Activated CD4-positive, alpha-beta T cell treated with anti-CD3 and anti-CD28 coated beads for 48 hours (primary cell): ENCODE measurements at regions not wholly inside any gene's neighbourhood (a gene's known extent, or its start where the extent isn't known, plus 50 kb on each side); places are given as distances from the start of the nearest gene placed in this dataset.

Experiments used
- DNase-seq: peaks from one replicate; pipeline ENCODE4 v3.0.0-alpha.2; 2020

GRCh38 chr1:34618381-34618780, 136.5 kb upstream of the GJB5 start:
- DNase-seq = no peak

GRCh38 chr1:34619256-34619655, 135.6 kb upstream of the GJB5 start:
- DNase-seq = no peak

GRCh38 chr1:34621916-34622315, 132.9 kb upstream of the GJB5 start:
- DNase-seq = no peak

GRCh38 chr1:34625521-34626015, 129.3 kb upstream of the GJB5 start:
- no peak for DNase-seq

GRCh38 chr1:34627465-34628240, 127.2 kb upstream of the GJB5 start:
- DNase-seq = no peak

GRCh38 chr1:34631126-34631525, 123.7 kb upstream of the GJB5 start:
- DNase-seq = no peak

GRCh38 chr1:34639701-34640100, 115.1 kb upstream of the GJB5 start:
- no peak for DNase-seq

- DNase-seq = no peak
Measured at GRCh38 chr1:34640654-34641401, 114.0 kb upstream of the GJB5 start.

- no peak for DNase-seq
Measured at GRCh38 chr1:34642679-34643078, 112.2 kb upstream of the GJB5 start.

- no peak for DNase-seq
Measured at GRCh38 chr1:34645109-34645688, 109.6 kb upstream of the GJB5 start.

GRCh38 chr1:34645919-34646318, 108.9 kb upstream of the GJB5 start:
- DNase-seq = no peak

- no peak for DNase-seq
Measured at GRCh38 chr1:34648501-34648900, 106.3 kb upstream of the GJB5 start.

- no peak for DNase-seq
Measured at GRCh38 chr1:34650090-34650489, 104.8 kb upstream of the GJB5 start.

- DNase-seq = no peak
Measured at GRCh38 chr1:34650800-34651199, 104.0 kb upstream of the GJB5 start.

- no peak for DNase-seq
Measured at GRCh38 chr1:34653110-34653509, 101.7 kb upstream of the GJB5 start.

- no peak for DNase-seq
Measured at GRCh38 chr1:34655206-34655874, 99.5 kb upstream of the GJB5 start.

GRCh38 chr1:34655875-34656240, 99.0 kb upstream of the GJB5 start:
- no peak for DNase-seq

- no peak for DNase-seq
Measured at GRCh38 chr1:34656299-34656698, 98.5 kb upstream of the GJB5 start.

GRCh38 chr1:34656731-34657130, 98.1 kb upstream of the GJB5 start:
- no peak for DNase-seq

GRCh38 chr1:34657266-34657665, 97.6 kb upstream of the GJB5 start:
- DNase-seq = no peak

- no peak for DNase-seq
Measured at GRCh38 chr1:34657849-34658248, 97.0 kb upstream of the GJB5 start.

GRCh38 chr1:34663031-34663430, 91.8 kb upstream of the GJB5 start:
- no peak for DNase-seq

- DNase-seq = no peak
Measured at GRCh38 chr1:34668063-34668462, 86.8 kb upstream of the GJB5 start.
